Endometrium (tissue), 2 donors: ENCODE measurements at regions not wholly inside any gene's neighbourhood (a gene's known extent, or its start where the extent isn't known, plus 50 kb on each side); places are given as distances from the start of the nearest gene placed in this dataset.
A peak's percentile ranks its signal among the peaks of the same experiment; 100 is the strongest.
"Not testable (repeated sequence)": the region's sequence is repeated elsewhere in the genome, so short reads cannot be mapped to it uniquely, and the experiment has no call there.

Source experiments
- FAIRE-seq: peaks from 2 replicates; lab custom pipeline; 2012; peaks lifted over from hg19 to GRCh38; lab: Jason Lieb, UNC
- donor health status: control.
- donor health status: control.

DNA sequence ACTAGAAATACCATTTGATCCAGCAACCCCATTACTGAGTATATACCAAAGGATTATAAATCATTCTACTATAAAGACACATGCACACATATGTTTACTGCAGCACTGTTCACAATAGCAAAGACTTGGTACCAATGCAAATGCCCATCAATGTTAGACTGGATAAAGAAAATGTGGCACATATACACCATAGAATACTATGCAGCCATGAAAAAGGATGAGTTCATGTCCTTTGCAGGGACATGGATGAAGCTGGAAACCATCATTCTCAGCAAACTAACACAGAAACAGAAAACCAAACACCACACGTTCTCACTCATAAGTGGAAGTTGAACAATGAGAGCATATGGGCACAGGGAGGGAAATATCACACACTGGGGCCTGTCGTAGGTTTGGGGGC, 106.0 kb downstream of the SPATA18 start:
- FAIRE-seq, result not testable (repeated sequence)

DNA sequence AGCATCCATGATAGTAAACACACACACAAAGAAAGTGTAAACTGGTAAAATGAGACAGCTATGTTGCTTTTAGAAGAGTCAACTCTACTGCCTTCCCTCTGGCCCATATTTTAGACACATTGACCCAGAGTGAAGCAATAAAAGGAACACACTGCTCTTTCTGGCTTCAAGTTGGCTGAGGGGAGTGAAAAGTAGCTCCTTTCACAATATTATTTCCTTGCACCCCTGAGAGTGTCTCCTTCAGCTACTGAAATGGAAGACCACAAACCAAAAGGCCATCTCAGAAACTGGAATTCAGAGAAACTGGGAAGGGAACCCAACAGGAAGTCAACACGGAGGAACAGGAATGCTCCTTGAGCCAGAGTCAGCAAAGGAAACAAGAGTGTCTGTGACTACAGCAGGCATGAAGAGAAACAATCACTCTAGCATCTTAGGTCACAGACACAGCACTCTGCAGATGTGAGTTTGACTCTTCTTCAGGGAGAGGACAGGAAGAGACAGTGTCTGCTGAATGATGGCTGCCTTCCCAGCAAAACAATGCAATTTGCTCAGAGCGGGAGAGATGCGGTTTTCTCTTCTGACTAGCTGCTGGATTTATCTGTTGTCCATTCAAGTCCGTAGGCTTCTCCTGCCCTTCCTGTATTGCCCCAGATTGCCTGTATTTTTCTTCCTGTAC, 106.7 kb downstream of the SPATA18 start:
- FAIRE-seq, result no peak

DNA sequence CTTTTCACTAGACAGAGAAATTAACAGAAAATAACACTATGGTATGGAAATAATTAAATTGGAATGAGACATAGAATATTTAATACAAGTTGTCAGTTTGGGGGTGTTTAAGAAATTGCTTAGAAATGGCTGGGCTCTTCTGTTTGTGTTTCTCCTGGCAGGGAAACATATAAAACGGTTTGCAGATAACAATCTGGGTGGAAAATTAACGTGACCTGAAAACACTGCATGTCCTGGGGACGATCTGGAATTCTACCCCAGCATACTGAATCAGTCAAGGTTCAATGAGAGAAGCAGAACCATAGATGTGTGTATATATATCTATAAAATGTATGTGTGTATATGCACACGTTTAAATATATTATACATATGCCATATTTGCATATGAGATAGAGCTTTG, 109.8 kb downstream of the SPATA18 start:
- FAIRE-seq, result no peak

DNA sequence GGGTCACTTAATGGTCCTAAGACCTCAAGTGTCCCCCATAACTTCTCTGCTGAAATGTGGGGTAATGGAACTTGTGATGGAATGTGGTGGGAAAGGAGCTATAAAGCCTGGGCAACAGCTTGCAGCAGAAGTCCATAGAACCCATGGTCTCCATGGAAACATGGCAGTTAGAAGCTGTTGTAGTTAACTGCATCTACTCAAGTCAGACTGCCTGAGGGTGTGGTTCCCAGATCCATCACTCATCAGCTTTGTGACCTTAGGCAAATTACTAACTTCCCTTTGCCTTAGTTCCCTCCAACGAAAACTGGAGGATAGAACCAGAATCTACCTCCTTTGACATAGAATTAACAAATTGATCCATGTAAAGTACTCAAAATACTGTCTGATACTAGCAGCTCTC, 113.0 kb downstream of the SPATA18 start:
- FAIRE-seq, result no peak

DNA sequence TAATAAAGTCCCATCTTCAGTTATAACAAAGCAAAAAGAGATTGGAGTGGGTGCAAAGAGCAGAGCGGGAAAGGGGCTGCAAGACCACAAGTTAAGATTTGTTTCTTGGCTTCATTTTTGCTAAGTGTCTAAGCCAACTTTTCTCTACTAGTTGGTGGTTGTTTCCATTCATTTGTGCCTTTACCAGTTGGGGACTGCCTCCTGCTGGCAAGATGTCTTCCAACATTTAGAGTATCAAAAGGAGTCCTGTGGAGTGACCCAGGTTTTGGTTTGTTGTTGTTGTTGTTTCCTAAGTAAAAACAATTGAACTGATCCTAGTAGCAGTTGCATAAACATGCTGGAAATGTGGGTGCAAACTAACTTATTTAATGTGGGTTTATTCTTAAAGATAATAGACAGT, 121.1 kb downstream of the SPATA18 start:
- FAIRE-seq, result no peak

DNA sequence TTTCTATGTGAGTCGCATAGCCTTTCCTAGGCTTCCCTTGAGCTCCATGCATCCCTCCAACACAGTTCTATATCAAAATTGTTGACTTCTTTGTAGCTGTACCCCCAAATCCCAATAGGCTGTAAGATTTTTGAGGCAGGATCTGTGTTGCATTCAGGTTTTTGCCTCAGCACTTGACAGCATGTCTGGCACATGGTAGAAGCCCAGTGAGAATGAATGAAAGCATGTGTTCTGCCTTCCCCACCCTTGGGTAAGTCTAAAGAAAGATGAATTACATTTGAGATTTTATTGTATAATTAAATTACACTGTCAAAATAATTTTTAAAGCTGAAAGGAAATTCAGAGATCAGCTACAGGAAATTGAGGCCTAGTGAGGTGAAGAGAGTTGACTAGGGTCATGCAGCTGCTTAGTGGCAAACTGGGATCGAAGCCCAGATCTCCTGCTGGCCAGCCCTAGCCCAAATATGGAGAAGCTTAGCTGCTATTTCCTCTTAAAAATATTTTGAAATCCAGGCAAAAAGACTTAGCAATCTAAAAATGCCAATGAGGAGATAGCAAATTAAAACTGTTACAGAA, 122.5 kb downstream of the SPATA18 start:
- FAIRE-seq, result peak; percentile 91

DNA sequence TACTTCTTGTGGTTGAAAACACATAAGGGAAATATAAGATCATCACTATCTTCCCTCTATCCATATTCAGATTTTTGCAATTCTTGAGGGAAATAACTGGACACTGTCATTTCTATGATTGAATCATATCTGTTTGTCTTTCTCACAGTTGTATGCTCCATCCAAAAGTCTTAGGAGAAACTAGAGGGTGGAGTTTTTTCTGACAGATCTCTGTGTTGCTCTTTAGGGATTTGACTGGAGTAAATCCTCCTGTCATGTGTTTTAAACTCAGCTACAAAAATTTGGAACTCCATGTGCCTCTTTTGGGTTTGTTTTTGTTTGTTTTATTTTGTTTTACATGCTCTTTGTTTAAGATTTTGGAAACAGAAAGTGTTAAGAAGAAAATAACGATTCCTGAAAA, 136.5 kb downstream of the SPATA18 start:
- FAIRE-seq, result peak; percentile 84

DNA sequence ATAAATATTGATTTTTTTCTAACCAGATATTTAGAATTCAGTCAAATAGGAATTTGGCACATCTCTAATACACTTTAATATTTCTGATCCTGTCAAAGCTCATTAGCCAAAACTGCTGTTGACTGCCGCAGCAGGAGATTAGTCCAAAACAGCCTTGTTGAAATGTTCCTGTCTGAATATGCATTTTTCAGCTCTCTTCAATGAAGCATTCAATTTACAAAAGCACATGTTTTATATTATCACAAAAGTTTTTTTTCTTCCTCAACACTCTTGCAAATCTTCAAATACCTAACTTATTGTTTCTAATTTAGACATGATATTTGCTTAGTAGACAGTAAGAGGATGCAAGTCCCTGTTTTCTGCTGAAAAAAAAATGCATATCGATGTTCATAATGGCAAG, 140.9 kb downstream of the SPATA18 start:
- FAIRE-seq, result no peak

DNA sequence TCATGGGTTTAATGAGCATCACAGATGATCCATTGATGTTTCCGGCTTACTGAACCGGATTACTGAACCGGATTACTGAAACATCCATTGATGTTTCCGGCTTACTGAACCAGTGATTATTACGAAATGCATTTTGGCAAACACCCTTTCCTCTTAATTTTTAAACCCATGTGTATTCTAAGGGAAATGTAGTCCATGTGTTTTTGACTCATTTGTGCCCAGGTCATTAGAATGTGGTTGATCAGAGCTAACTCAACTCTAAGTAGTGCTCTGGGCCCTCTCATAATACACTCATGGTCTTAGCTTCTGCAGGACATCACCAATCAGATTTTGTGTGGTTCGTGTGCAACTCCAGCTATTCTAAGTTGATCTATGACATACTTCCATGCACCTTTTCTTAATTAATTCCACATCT, 141.6 kb downstream of the SPATA18 start:
- no peak for FAIRE-seq

DNA sequence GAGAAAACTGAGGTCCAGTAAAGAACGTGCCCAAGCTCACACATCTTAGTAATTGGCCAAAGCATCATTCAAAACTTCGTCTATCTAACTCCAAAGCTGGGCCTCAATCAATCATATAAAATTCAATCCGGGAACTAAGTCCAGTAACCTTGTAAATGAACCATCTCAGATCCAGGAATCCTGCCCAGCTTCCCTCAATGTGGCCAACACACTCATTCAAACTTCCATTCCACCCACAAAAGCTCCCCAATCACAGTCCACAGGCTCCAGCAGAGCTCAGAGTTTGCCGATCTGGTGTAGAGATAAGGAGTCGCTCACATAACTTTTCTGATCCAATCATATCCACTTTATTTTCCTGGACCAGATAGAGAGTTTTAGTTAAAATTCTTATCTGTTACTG, 144.8 kb downstream of the SPATA18 start:
- FAIRE-seq, result no peak

DNA sequence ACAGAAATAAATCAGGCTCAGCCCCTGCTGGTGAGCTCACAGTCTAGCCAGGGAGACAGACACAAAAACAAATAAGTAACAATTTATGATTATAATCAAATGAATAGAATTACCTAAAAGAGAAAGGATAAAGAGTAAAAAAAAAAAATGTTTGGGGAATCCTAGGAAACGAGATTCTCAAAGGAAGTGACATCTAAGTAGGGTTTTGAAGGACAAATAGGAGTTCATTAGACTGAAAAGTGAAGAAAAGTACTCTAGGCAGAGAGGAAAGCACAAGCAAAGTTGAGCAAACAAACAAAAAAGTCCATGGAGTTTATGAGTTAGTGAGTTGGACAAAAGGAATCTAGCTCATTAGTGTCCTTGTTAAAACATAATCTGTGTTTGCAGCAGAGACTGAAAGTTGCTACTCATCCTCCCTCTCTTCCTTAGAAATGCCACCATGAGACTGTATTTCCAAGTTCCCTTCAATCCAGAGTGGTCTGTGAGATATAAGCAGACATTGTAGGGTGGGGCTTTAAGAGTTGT, 145.6 kb downstream of the SPATA18 start:
- no peak for FAIRE-seq

DNA sequence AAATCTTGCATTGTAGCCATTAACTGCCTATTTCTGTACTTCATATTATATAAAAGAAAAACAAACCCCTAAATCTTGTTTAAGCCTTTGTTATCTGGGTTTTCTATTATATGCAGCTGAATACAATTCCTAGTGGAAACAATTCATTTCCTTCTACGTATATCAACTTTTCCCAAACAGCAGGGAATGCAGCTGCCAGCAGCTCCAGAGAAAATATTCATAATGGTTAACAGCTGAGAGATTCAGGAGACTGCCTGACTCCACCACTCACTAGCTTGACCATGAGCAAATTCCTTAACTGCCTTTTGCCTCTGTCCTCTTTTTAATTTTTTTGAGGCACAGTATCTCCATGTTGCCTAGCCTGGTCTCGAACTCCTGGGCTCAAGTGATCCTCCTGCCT, 146.2 kb downstream of the SPATA18 start:
- no peak for FAIRE-seq

DNA sequence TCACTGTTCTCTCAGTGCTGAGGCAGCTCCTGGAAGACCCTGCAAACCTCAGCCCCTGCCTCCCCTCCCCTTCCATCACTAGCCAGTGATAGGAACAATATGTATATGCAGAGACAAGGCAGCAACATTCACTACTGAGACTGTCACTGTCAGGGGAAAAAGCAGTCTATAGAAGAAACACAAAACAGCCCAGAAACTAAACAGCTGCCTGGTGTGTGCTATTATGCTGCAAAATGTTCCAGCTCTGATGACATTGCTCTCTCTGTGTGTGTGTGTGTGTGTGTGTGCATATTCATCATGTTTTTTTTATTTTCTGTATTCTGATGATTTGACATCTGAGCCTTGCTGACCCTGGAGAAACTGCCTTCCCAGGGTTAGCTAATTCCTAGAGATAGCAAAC, 147.2 kb downstream of the SPATA18 start:
- no peak for FAIRE-seq

DNA sequence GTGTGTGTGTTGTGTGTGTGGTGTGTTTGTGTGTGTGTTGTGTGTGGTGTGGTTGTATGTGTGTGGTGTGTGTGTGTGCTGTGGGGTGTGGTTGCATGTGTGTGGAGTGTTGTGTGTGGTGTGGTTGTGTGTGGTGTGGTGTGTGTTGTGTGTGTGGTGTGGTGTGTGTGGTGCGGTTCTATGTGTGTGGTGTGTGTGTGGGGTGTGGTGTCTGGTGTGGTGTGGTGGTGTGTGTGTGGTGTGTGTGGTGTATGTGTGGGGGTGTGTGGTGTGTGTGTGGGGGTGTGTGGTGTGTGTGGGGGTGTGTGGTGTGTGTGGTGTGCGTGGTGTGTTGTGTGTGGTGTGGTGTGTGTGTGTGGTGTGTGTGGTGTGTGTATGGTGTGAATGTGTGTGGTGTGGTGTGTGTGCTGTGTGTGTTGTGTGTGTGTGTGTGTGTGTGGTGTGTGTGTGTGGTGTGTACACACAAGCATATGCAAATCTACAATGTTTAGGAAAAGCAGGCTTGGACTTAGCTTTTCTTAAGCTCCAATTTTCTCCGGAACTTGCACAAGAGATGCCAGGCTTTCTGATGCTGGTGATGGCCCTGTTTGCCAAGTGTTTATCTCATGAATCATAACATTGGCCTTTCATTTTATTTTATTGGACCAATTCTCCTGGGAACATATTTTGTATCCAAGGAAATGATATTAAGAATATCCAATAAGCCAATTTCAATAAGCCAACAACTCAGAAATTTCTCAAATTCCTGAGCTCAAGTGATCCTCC, 148.7 kb downstream of the SPATA18 start:
- FAIRE-seq, result no peak

DNA sequence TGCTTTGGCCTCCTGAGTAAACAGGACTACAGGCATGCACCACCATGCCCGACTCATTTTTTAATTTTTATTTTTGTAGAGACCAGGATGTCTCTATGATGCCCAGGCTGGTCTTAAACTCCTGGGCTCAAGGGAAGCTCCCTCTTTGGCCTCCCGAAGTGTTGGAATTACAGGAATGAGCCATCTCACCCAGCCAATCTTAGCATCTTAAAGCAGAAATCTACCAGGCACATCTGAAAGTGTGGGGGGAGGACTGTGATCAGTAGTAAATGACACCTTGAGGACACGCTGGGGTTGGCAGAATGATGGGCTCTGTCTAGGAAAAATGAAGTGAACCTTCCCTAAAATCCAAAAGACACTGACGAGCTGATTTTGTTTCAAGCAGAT, 149.2 kb downstream of the SPATA18 start:
- FAIRE-seq, result no peak

DNA sequence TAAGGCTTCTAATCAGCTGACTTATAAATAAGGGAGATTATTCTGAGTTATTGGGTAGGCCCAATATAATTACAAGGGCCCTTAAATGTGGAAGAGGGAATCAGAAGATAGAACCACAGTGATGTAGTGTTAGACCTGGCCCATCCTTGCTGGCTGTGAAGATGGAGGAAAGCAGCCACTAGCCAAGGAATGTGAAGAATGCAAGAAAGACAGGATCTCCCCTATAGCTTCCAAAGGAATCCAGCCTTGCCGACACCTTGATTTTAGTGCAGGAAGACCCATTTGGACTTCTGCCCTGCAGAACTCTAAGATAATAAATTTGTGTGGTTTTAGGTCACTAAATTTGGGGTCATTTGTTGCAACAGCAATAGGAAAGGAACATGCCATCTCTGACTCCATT, 150.6 kb downstream of the SPATA18 start:
- no peak for FAIRE-seq

DNA sequence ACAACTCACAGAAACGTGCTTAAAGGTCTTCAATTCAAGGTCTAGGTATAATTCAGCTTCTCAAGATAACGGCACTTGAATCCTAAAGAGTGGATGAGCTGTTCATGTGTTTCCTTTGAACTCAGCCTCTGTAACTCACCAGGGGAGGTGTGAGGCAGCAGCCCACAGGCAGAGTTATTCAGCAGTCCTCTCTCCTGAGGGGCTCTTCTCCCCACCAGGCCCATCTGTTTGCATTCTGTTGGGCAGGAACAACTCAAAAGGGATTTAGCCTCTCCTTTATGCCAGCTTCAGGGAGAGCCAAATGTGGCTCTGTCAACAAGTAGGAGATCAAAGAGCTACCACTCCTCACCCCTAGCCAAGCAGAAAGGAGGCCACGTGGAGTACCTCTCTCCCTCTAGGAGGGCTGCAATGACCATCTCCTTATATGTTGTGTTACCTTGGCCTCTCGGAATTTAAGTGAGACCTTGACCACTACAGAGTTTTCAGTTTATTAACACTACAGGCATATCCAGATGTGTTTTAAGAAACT, 151.2 kb downstream of the SPATA18 start:
- no peak for FAIRE-seq

DNA sequence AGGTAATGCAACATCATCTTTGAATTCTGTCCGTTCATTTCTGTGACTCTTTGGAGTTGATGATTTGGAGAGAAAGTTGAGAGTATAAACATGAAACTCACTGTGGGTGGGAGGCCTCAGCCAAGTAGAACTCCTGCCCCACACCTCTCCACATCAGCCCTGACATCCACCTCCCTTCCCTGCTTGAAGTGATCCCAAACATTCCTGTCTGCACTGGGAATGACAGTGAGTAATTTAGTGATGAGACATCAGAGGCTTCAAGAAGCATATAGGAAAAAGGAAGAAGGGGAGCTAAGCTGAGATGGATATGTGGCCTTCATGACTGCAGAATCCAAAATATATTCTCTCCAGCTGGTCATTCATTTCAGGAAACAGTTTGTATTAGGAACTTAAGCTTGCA, 151.8 kb downstream of the SPATA18 start:
- FAIRE-seq, result no peak

DNA sequence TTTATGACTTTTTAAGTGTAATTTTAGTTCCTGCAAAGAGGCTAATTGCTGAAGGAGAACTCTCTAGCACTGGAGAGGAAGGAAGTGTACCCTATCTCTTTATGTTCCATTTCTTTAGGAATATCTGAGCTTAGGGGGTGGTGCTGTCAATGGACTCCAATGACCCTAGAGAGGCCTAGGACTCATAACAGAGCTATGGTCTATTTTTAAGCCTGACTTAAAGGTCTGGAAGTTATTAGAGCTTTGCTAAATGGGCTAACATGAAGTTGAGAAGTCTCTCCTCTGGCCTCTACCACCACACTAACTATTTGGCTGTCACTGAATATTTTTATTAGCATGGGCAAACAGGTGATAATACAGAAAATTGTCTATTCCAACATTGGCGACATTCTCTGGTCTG, 152.2 kb downstream of the SPATA18 start:
- no peak for FAIRE-seq

DNA sequence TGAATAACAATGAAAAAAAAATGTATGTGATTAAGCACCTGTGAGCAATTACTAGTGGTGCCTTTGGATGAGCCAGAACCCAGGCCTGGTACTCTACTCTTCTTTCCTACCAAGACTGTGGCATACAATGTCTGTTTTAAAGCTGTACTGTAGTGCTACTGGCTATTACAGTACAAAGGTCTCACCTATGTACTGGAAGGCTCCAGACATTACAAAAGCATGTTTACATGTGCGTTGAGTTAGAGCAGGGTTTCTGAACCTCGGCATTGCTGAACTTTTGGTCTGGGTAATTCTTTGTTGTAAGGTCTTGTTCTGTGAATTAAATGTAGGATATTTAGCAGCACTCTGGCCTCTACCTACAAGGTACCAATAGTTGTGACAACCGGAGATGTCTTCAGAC, 153.8 kb downstream of the SPATA18 start:
- no peak for FAIRE-seq

DNA sequence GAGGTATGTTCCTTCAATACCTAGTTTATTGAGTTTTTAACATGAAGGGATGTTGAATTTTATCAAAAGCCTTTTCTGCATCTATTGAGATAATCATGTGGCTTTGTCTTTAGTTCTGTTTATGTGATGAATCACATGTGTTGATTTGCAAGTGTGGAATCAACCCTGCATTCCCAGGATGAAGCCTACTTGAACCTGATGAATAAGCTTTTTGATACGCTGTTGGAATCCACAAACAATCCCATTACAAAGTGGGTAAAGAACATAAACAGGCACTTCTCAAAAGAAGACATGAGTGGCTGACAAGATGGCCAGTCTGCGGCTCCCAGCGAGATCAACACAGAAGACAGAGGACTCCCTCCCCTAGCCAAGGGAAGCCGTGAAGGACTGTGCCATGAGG, 156.0 kb downstream of the SPATA18 start:
- not testable (repeated sequence) for FAIRE-seq

DNA sequence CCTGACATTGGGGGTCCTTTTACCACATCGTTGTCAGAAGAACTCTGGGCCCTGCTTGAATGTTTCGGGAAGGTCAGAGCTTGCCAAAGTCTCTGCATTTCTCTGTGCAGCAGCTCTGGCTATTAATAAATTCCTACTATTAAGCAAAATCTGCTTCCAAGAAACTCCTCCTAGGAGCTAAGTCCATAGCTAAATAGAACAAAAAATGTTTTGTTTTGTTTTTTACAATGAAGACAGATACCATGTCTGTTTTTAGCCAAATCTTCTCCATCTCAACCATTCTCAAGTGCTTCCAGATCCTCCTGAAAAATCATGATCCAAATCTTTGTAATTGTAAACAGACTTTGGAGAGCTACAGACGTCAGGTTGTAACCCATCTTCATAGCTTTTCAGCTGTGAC, 161.6 kb downstream of the SPATA18 start:
- peak; percentile 73 for FAIRE-seq

DNA sequence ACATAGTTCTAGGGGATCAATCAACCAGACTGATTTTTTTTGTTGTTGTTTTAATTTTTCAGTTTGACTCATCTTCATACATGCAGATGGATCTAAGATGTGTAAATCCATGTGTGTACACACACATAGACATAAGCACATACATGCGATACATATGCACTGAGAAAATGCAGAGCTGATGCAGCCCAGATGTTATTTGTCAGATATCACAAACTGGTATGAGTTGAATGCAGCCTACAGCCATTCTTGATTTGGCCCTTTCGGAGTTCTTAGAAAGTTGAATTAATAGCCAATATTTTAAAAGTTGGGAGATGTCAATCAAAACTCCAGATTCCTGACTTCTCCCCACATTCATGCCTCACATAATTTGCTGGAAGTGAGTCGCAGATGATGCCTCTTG, 180.4 kb downstream of the SPATA18 start:
- FAIRE-seq, result no peak
